ENCODE measurements at regions not wholly inside any gene's neighbourhood (a gene's known extent, or its start where the extent isn't known, plus 50 kb on each side); places are given as distances from the start of the nearest gene placed in this dataset.

- Histone ChIP-seq H3K4me1 (ENCODE audit: control insufficient read depth in 1 of 2, insufficient read depth in 2 of 2, low read length in 2 of 2) (peaks cover 0 to 30% of the 10 kb centered on the region in 2 donors), H3K36me3 (ENCODE audit: control insufficient read depth in 1 of 2, insufficient read depth in 2 of 2, low read length in 2 of 2) (no peaks in the 10 kb centered on the region), H3K9me3 (ENCODE audit: control insufficient read depth in 1 of 2, low read length in 2 of 2) (no peaks in the 10 kb centered on the region), H3K4me3 (ENCODE audit: low read depth in 1 of 2, low read length in 2 of 2) (peak overlapping the region; percentile 12 to 57), H3K27me3 (ENCODE audit: low read depth, low read length) (no peaks in the 10 kb centered on the region), H3K27ac (ENCODE audit: low read length) (no peak overlapping the region)
Measured at GRCh38 chr10:94088926-94089381, 95.2 kb downstream of the PLCE1 start.

DNA sequence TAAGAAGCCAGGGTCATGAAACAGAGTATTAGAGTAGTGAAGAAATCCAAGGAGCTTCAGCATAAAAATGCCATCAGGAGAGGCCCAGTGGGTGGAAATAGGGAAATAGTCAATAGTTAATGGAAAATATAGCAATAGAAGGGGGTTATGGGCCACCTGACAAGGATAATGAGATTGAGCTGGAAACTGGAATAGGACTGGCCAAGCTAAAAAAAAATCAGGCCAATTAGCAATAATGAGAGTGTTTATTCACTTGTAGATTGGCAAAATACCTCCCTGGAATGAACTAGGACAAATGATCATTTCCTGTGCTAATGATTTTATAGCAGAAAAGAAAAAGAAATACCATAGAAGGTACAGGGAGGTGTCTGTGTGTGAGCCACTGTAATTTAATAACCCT, 97.9 kb downstream of the PLCE1 start:
- Histone ChIP-seq H3K27ac (ENCODE audit: low read length) (no peak overlapping the region), H3K9me3 (ENCODE audit: control insufficient read depth in 1 of 2, low read length in 2 of 2) (no peaks in the 10 kb centered on the region), H3K27me3 (ENCODE audit: low read depth, low read length) (no peaks in the 10 kb centered on the region), H3K4me1 (ENCODE audit: control insufficient read depth in 1 of 2, insufficient read depth in 2 of 2, low read length in 2 of 2) (peaks cover 0 to 34% of the 10 kb centered on the region in 2 donors), H3K4me3 (ENCODE audit: low read depth in 1 of 2, low read length in 2 of 2) (no peak overlapping the region), H3K36me3 (ENCODE audit: control insufficient read depth in 1 of 2, insufficient read depth in 2 of 2, low read length in 2 of 2) (no peaks in the 10 kb centered on the region)

- H3K36me3 ChIP-seq (ENCODE audit: control insufficient read depth in 1 of 2, insufficient read depth in 2 of 2, low read length in 2 of 2): no peaks in the 10 kb centered on the region
- H3K9me3 ChIP-seq (ENCODE audit: control insufficient read depth in 1 of 2, low read length in 2 of 2): no peaks in the 10 kb centered on the region
- no peaks in the 10 kb centered on the region for H3K27me3 ChIP-seq (ENCODE audit: low read depth, low read length)
- peaks cover 0 to 29% of the 10 kb centered on the region in 2 donors for H3K4me1 ChIP-seq (ENCODE audit: control insufficient read depth in 1 of 2, insufficient read depth in 2 of 2, low read length in 2 of 2)
- H3K27ac ChIP-seq (ENCODE audit: low read length): no peak overlapping the region
- H3K4me3 ChIP-seq (ENCODE audit: low read depth in 1 of 2, low read length in 2 of 2): no peak overlapping the region
Measured at GRCh38 chr10:94092848-94093247, 99.1 kb downstream of the PLCE1 start.

GRCh38 chr10:94093286-94093905, 99.7 kb downstream of the PLCE1 start:
- peaks cover 0 to 26% of the 10 kb centered on the region in 2 donors for H3K4me1 ChIP-seq (ENCODE audit: control insufficient read depth in 1 of 2, insufficient read depth in 2 of 2, low read length in 2 of 2)
- H3K9me3 ChIP-seq (ENCODE audit: control insufficient read depth in 1 of 2, low read length in 2 of 2): no peaks in the 10 kb centered on the region
- H3K4me3 ChIP-seq (ENCODE audit: low read depth in 1 of 2, low read length in 2 of 2): no peak overlapping the region
- H3K27ac ChIP-seq (ENCODE audit: low read length): no peak overlapping the region
- no peaks in the 10 kb centered on the region for H3K27me3 ChIP-seq (ENCODE audit: low read depth, low read length)
- H3K36me3 ChIP-seq (ENCODE audit: control insufficient read depth in 1 of 2, insufficient read depth in 2 of 2, low read length in 2 of 2): no peaks in the 10 kb centered on the region

DNA sequence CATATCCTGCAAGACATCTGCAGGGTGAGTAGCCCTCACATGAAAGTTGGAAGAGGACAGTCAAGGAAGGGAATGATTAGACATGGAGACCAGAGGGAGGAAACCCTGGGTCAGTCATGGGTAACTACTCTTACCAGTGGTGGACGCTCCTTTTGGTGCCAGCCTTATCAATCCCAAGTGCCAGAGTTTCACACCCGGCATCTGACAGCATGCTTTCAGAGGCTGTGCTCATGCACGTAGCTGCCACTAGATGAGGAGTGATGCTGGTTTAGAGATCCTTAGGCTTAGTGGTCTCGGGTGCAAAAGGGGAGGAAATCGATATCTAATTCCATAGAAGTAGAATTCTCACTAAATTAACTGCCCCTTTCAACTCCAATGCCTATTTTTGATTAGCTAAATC, 100.8 kb downstream of the PLCE1 start:
- no peak overlapping the region for H3K27ac ChIP-seq (ENCODE audit: low read length)

DNA sequence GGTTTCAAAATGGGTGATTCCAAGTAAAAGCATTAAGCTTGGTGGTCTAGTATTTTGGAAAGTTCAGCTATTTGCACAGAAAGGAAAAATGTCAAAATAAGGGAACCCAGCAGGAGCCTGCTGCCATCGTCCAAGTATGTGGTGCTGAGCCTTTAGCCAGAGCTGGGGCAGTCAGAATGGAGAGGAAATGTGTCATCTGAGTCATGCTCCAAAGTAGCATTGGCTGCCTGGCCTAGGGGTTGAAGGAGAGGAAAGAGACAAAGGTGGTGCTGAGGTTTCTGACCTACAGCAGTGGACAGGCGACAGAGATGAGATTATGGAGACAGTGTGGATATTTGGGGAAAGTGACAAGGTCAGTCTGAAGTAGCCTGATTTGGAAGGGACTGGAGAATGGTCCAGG, 103.9 kb downstream of the PLCE1 start:
- Histone ChIP-seq H3K4me1 (ENCODE audit: control insufficient read depth in 1 of 2, insufficient read depth in 2 of 2, low read length in 2 of 2) (peaks cover 0 to 21% of the 10 kb centered on the region in 2 donors), H3K4me3 (ENCODE audit: low read depth in 1 of 2, low read length in 2 of 2) (no peak overlapping the region), H3K9me3 (ENCODE audit: control insufficient read depth in 1 of 2, low read length in 2 of 2) (no peaks in the 10 kb centered on the region), H3K27ac (ENCODE audit: low read length) (no peak overlapping the region), H3K27me3 (ENCODE audit: low read depth, low read length) (no peaks in the 10 kb centered on the region), H3K36me3 (ENCODE audit: control insufficient read depth in 1 of 2, insufficient read depth in 2 of 2, low read length in 2 of 2) (no peaks in the 10 kb centered on the region)

More for the DNA sequence above, 100.8 kb downstream of the PLCE1 start:
- H3K36me3 ChIP-seq (ENCODE audit: control insufficient read depth in 1 of 2, insufficient read depth in 2 of 2, low read length in 2 of 2): no peaks in the 10 kb centered on the region
- H3K27me3 ChIP-seq (ENCODE audit: low read depth, low read length): no peaks in the 10 kb centered on the region
- H3K4me3 ChIP-seq (ENCODE audit: low read depth in 1 of 2, low read length in 2 of 2): no peak overlapping the region
- no peaks in the 10 kb centered on the region for H3K9me3 ChIP-seq (ENCODE audit: control insufficient read depth in 1 of 2, low read length in 2 of 2)
- H3K4me1 ChIP-seq (ENCODE audit: control insufficient read depth in 1 of 2, insufficient read depth in 2 of 2, low read length in 2 of 2): peaks cover 0 to 18% of the 10 kb centered on the region in 2 donors

- no peaks in the 10 kb centered on the region for H3K27me3 ChIP-seq (ENCODE audit: low read depth, low read length)
- H3K4me1 ChIP-seq (ENCODE audit: control insufficient read depth in 1 of 2, insufficient read depth in 2 of 2, low read length in 2 of 2): peaks cover 2 to 24% of the 10 kb centered on the region in 2 donors
- H3K36me3 ChIP-seq (ENCODE audit: control insufficient read depth in 1 of 2, insufficient read depth in 2 of 2, low read length in 2 of 2): no peaks in the 10 kb centered on the region
- no peaks in the 10 kb centered on the region for H3K9me3 ChIP-seq (ENCODE audit: control insufficient read depth in 1 of 2, low read length in 2 of 2)
- H3K27ac ChIP-seq (ENCODE audit: low read length): no peak overlapping the region
- H3K4me3 ChIP-seq (ENCODE audit: low read depth in 1 of 2, low read length in 2 of 2): no peak overlapping the region
Measured at GRCh38 chr10:94098896-94099295, 105.2 kb downstream of the PLCE1 start.

- Histone ChIP-seq H3K4me1 (ENCODE audit: control insufficient read depth in 1 of 2, insufficient read depth in 2 of 2, low read length in 2 of 2) (peaks cover 7 to 28% of the 10 kb centered on the region in 2 donors), H3K27ac (ENCODE audit: low read length) (no peak overlapping the region), H3K36me3 (ENCODE audit: control insufficient read depth in 1 of 2, insufficient read depth in 2 of 2, low read length in 2 of 2) (no peaks in the 10 kb centered on the region)
Measured at GRCh38 chr10:94101894-94102293, 108.2 kb downstream of the PLCE1 start.

DNA sequence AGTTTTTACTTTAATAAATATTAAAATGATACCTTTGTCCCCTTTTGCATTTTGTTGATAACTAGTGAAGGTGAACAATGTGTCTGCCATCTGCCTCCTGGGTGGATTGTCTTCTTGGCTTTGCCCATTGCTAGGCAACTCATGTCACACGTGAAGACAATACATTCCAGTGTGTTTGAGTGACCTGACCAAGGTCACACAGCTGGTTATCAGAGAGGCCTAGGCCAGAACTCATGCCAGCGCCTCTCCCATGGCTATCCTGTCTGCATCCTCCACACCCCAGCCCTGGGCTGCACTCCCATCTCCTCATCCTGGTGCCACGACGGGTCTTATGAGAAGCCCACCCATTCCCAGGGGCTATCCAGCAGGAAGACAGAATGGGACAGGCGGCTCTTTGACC, 108.7 kb downstream of the PLCE1 start:
- H3K4me3 ChIP-seq (ENCODE audit: low read depth in 1 of 2, low read length in 2 of 2): no peak overlapping the region
- no peaks in the 10 kb centered on the region for H3K36me3 ChIP-seq (ENCODE audit: control insufficient read depth in 1 of 2, insufficient read depth in 2 of 2, low read length in 2 of 2)
- H3K4me1 ChIP-seq (ENCODE audit: control insufficient read depth in 1 of 2, insufficient read depth in 2 of 2, low read length in 2 of 2): peaks cover 7 to 31% of the 10 kb centered on the region in 2 donors
- H3K9me3 ChIP-seq (ENCODE audit: control insufficient read depth in 1 of 2, low read length in 2 of 2): no peaks in the 10 kb centered on the region
- no peak overlapping the region for H3K27ac ChIP-seq (ENCODE audit: low read length)
- no peaks in the 10 kb centered on the region for H3K27me3 ChIP-seq (ENCODE audit: low read depth, low read length)

More at GRCh38 chr10:94101894-94102293, 108.2 kb downstream of the PLCE1 start:
- no peaks in the 10 kb centered on the region for H3K9me3 ChIP-seq (ENCODE audit: control insufficient read depth in 1 of 2, low read length in 2 of 2)
- H3K27me3 ChIP-seq (ENCODE audit: low read depth, low read length): no peaks in the 10 kb centered on the region
- H3K4me3 ChIP-seq (ENCODE audit: low read depth in 1 of 2, low read length in 2 of 2): no peak overlapping the region

DNA sequence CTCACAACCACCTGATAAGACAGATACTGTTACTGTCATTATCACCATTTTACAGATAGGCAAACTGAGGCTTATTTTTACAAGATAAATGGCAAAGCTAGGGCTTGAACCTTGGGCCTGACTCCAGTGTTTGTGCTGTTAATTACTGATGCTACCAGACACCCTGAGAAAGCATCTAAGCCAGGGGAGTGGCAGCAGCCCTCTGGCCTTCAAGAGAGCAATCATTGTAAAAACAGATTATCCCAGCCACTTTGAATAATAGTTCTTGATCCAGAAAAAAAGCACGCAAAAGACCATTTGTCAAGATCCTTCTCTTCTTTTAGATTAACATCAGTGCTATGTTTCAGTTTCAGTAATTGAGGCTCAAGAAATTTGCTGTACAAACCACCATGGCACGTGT, 109.5 kb downstream of the PLCE1 start:
- Histone ChIP-seq H3K4me1 (ENCODE audit: control insufficient read depth in 1 of 2, insufficient read depth in 2 of 2, low read length in 2 of 2) (peaks cover 7 to 31% of the 10 kb centered on the region in 2 donors), H3K4me3 (ENCODE audit: low read depth in 1 of 2, low read length in 2 of 2) (no peak overlapping the region), H3K27ac (ENCODE audit: low read length) (no peak overlapping the region), H3K9me3 (ENCODE audit: control insufficient read depth in 1 of 2, low read length in 2 of 2) (no peaks in the 10 kb centered on the region), H3K36me3 (ENCODE audit: control insufficient read depth in 1 of 2, insufficient read depth in 2 of 2, low read length in 2 of 2) (no peaks in the 10 kb centered on the region), H3K27me3 (ENCODE audit: low read depth, low read length) (no peaks in the 10 kb centered on the region)

DNA sequence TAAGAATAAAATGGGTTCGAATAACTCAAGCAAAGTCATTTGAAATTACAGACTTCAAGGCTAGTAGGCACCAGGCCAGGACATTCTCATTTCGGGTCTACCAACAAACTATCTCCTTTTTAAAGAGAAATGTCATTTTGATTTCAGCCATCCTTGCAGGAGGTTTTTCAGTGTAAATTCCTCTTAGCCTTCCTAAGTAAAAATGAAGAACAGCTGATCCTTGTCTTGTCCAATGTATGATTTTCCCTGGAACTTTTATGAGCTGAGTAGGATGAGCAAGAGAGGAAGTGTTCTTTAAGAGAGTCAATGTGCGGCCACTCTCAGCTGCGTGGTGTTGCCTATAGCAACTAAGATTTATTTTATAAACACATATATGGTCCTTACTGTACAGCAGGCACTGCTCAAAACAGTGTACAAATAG, 110.1 kb downstream of the PLCE1 start:
- Histone ChIP-seq H3K4me3 (ENCODE audit: low read depth in 1 of 2, low read length in 2 of 2) (no peak overlapping the region), H3K27me3 (ENCODE audit: low read depth, low read length) (no peaks in the 10 kb centered on the region), H3K4me1 (ENCODE audit: control insufficient read depth in 1 of 2, insufficient read depth in 2 of 2, low read length in 2 of 2) (peaks cover 7 to 28% of the 10 kb centered on the region in 2 donors), H3K27ac (ENCODE audit: low read length) (peak overlapping the region; percentile 30), H3K36me3 (ENCODE audit: control insufficient read depth in 1 of 2, insufficient read depth in 2 of 2, low read length in 2 of 2) (no peaks in the 10 kb centered on the region), H3K9me3 (ENCODE audit: control insufficient read depth in 1 of 2, low read length in 2 of 2) (no peaks in the 10 kb centered on the region)
